ENCODE measurements at regions not wholly inside any gene's neighbourhood (a gene's known extent, or its start where the extent isn't known, plus 50 kb on each side); places are given as distances from the start of the nearest gene placed in this dataset.
A peak's percentile ranks its signal among the peaks of the same experiment; 100 is the strongest.
"Not testable (repeated sequence)": the region's sequence is repeated elsewhere in the genome, so short reads cannot be mapped to it uniquely, and the experiment has no call there.

- no peak for DNase-seq (ENCODE audit: low spot score)
- Histone ChIP-seq H3K9me3 (ENCODE audit: low read depth) (no peaks in the 10 kb centered on the region), H3K36me3 (replicated peaks; ENCODE audit: insufficient read depth, low read depth) (no peaks in the 10 kb centered on the region), H3K79me2 (no peaks in the 10 kb centered on the region), H3K27ac (no peak overlapping the region), H2AFZ (no peak overlapping the region), H3K4me1 (ENCODE audit: insufficient read depth) (no peaks in the 10 kb centered on the region), H3K4me2 (no peak overlapping the region), H3K9me2 (replicated peaks; ENCODE audit: insufficient read depth) (no peaks in the 10 kb centered on the region), H3K27me3 (no peaks in the 10 kb centered on the region), H3K4me3 (no peak overlapping the region), H4K20me1 (ENCODE audit: insufficient read depth, poor library complexity, severe bottlenecking) (no peaks in the 10 kb centered on the region)
- WGBS (ENCODE audit: low lambda C conversion rate, missing lambda C conversion rate), result 67% methylated on average over 8 of the region's 8 CpGs
- TF ChIP-seq CTCF (IDR thresholded peaks at IDR 0.05; ENCODE audit: poor library complexity), result no peak
Measured at GRCh38 chr2:172260336-172260735, 157.6 kb upstream of the DLX2 start.

- no peak for DNase-seq (ENCODE audit: low spot score)
- Histone ChIP-seq H3K9me2 (replicated peaks; ENCODE audit: insufficient read depth) (no peaks in the 10 kb centered on the region), H4K20me1 (ENCODE audit: insufficient read depth, poor library complexity, severe bottlenecking) (no peaks in the 10 kb centered on the region), H3K27me3 (no peaks in the 10 kb centered on the region), H3K4me3 (no peak overlapping the region), H3K79me2 (no peaks in the 10 kb centered on the region), H3K36me3 (replicated peaks; ENCODE audit: insufficient read depth, low read depth) (no peaks in the 10 kb centered on the region), H3K4me1 (ENCODE audit: insufficient read depth) (no peaks in the 10 kb centered on the region), H3K9me3 (ENCODE audit: low read depth) (no peaks in the 10 kb centered on the region), H2AFZ (no peak overlapping the region), H3K27ac (no peak overlapping the region), H3K4me2 (no peak overlapping the region)
- TF ChIP-seq CTCF (IDR thresholded peaks at IDR 0.05; ENCODE audit: poor library complexity) (no peak), EZH2phosphoT487 (IDR thresholded peaks at IDR 0.05; ENCODE audit: low read depth, severe bottlenecking, unreplicated experiment) (no peak), EZH2 (IDR thresholded peaks at IDR 0.05; ENCODE audit: borderline replicate concordance) (no peak)
- 90% methylated on average over 1 of the region's 1 CpG for WGBS (ENCODE audit: low lambda C conversion rate, missing lambda C conversion rate)
Measured at GRCh38 chr2:172261292-172261691, 158.6 kb upstream of the DLX2 start.

- Histone ChIP-seq H4K20me1 (ENCODE audit: insufficient read depth, poor library complexity, severe bottlenecking) (no peaks in the 10 kb centered on the region), H3K79me2 (no peaks in the 10 kb centered on the region), H3K9me3 (ENCODE audit: low read depth) (no peaks in the 10 kb centered on the region), H2AFZ (no peak overlapping the region), H3K4me3 (no peak overlapping the region), H3K36me3 (replicated peaks; ENCODE audit: insufficient read depth, low read depth) (no peaks in the 10 kb centered on the region), H3K27ac (no peak overlapping the region), H3K9me2 (replicated peaks; ENCODE audit: insufficient read depth) (no peaks in the 10 kb centered on the region), H3K4me1 (ENCODE audit: insufficient read depth) (no peaks in the 10 kb centered on the region), H3K4me2 (no peak overlapping the region), H3K27me3 (no peaks in the 10 kb centered on the region)
- WGBS (ENCODE audit: low lambda C conversion rate, missing lambda C conversion rate), result 99% methylated on average over 2 of the region's 2 CpGs
- no peak for TF ChIP-seq CTCF (IDR thresholded peaks at IDR 0.05; ENCODE audit: poor library complexity)
- no peak for TF ChIP-seq EZH2 (IDR thresholded peaks at IDR 0.05; ENCODE audit: borderline replicate concordance)
- no peak for TF ChIP-seq EZH2phosphoT487 (IDR thresholded peaks at IDR 0.05; ENCODE audit: low read depth, severe bottlenecking, unreplicated experiment)
- no peak for DNase-seq (ENCODE audit: low spot score)
Measured at GRCh38 chr2:172262486-172262885, 159.8 kb upstream of the DLX2 start.

GRCh38 chr2:172264820-172265219, 162.1 kb upstream of the DLX2 start:
- WGBS (ENCODE audit: low lambda C conversion rate, missing lambda C conversion rate), result 100% methylated on average over 2 of the region's 2 CpGs
- H3K27ac ChIP-seq; H4K20me1 ChIP-seq (ENCODE audit: insufficient read depth, poor library complexity, severe bottlenecking); H3K4me1 ChIP-seq (ENCODE audit: insufficient read depth); H3K4me2 ChIP-seq; H3K9me2 ChIP-seq (replicated peaks; ENCODE audit: insufficient read depth); H3K79me2 ChIP-seq; H3K4me3 ChIP-seq; DNase-seq (ENCODE audit: low spot score); H3K36me3 ChIP-seq (replicated peaks; ENCODE audit: insufficient read depth, low read depth); H3K27me3 ChIP-seq; H2AFZ ChIP-seq; H3K9me3 ChIP-seq (ENCODE audit: low read depth): not testable (repeated sequence)

GRCh38 chr2:172269507-172270244, 157.7 kb upstream of the ITGA6 start:
- Histone ChIP-seq H3K27ac (peak overlapping the region; percentile 31), H3K4me1 (ENCODE audit: insufficient read depth) (peaks cover 10% of the 10 kb centered on the region), H3K4me2 (peak overlapping the region; percentile 30), H2AFZ (peak overlapping the region; percentile 49)
- not testable (repeated sequence) for H3K4me3 ChIP-seq; H3K27me3 ChIP-seq; DNase-seq (ENCODE audit: low spot score); H3K36me3 ChIP-seq (replicated peaks; ENCODE audit: insufficient read depth, low read depth); H3K9me3 ChIP-seq (ENCODE audit: low read depth); H3K79me2 ChIP-seq; H3K9me2 ChIP-seq (replicated peaks; ENCODE audit: insufficient read depth); H4K20me1 ChIP-seq (ENCODE audit: insufficient read depth, poor library complexity, severe bottlenecking)
- 83% methylated on average over 7 of the region's 7 CpGs for WGBS (ENCODE audit: low lambda C conversion rate, missing lambda C conversion rate)
